Right lobe of liver (tissue), 4 donors: ENCODE measurements at regions not wholly inside any gene's neighbourhood (a gene's known extent, or its start where the extent isn't known, plus 50 kb on each side); places are given as distances from the start of the nearest gene placed in this dataset.

Experiments
- CTCF ChIP-seq, 4 donors: fragments of 200-600 bp in 3 of 4; fragments of 450-650 bp in 1 of 4; IDR thresholded peaks; one replicate each; pipeline versions ENCODE4 v1.5.1 to v1.8.0; 2016 to 2022; ENCODE audit warnings: antibody characterized with exemption in 4 of 4, mild to moderate bottlenecking in 2 of 4
- POLR2A ChIP-seq: fragments of 450-650 bp; IDR thresholded peaks from one replicate; pipeline ENCODE4 v1.6.1; 2017; ENCODE audit warnings: antibody characterized with exemption, mild to moderate bottlenecking
- donor health status: DM: no; HTN: no; CAD: no.
- donor health status: DM: no; HTN: no; CAD: no.
- donor health status: DM: no; HTN: yes; CAD: no.

GRCh38 chr9:25226901-25227686 lies 451.1 kb downstream of the TUSC1 start:
- TF ChIP-seq CTCF (IDR thresholded peaks at IDR 0.05) (no peak), POLR2A (no peak)
